Chondrocyte (in vitro differentiated cells): ENCODE measurements at regions not wholly inside any gene's neighbourhood (a gene's known extent, or its start where the extent isn't known, plus 50 kb on each side); places are given as distances from the start of the nearest gene placed in this dataset.
A peak's percentile ranks its signal among the peaks of the same experiment; 100 is the strongest.

Source experiments
- DNase-seq: peaks from one replicate; pipeline ENCODE4 v3.0.0; 2021; ENCODE audit warnings: mixed read lengths, low spot score
- H3K27ac Mint-ChIP-seq: one replicate; pipeline ENCODE4 v1.8.0; 2021; ENCODE audit warnings: mild to moderate bottlenecking, moderate library complexity, mixed read lengths; ENCODE audit not compliant: unreplicated experiment
- H3K27me3 Mint-ChIP-seq: 2 replicates; pipeline ENCODE4 v1.8.0; 2021; ENCODE audit warnings: low read depth, mixed read lengths
- H3K36me3 Mint-ChIP-seq: 2 replicates; pipeline ENCODE4 v1.8.0; 2021; ENCODE audit warnings: low read depth, mixed read lengths
- H3K4me1 Mint-ChIP-seq: 2 replicates; pipeline ENCODE4 v1.8.0; 2021; ENCODE audit warnings: low read depth, mild to moderate bottlenecking, mixed read lengths
- H3K4me3 Mint-ChIP-seq: one replicate; pipeline ENCODE4 v1.8.0; 2021; ENCODE audit warnings: mild to moderate bottlenecking, moderate library complexity, mixed read lengths; ENCODE audit not compliant: unreplicated experiment
- H3K9me3 Mint-ChIP-seq: 2 replicates; pipeline ENCODE4 v1.8.0; 2021; ENCODE audit warnings: low read depth, mixed read lengths
- CTCF ChIP-seq: fragments of 200-600 bp; sonication (generic); IDR thresholded peaks from 2 replicates; pipeline ENCODE4 v1.5.0; 2021; ENCODE audit warnings: antibody characterized with exemption, mild to moderate bottlenecking, moderate library complexity

GRCh38 chr12:131347345-131347714 lies 363.6 kb upstream of the SFSWAP start:
- Mint-ChIP-seq H3K27ac (no peak overlapping the region), H3K4me1 (peaks cover 8% of the 10 kb centered on the region), H3K27me3 (peaks cover 12% of the 10 kb centered on the region), H3K9me3 (peaks cover 3% of the 10 kb centered on the region), H3K36me3 (no peaks in the 10 kb centered on the region), H3K4me3 (no peak overlapping the region)
- no peak for DNase-seq
- TF ChIP-seq CTCF, result no peak

GRCh38 chr12:131347732-131348131 lies 363.2 kb upstream of the SFSWAP start:
- Mint-ChIP-seq H3K27ac (no peak overlapping the region), H3K4me3 (no peak overlapping the region)

GRCh38 chr12:131348231-131348630 lies 362.7 kb upstream of the SFSWAP start:
- H3K9me3 Mint-ChIP-seq, result peaks cover 3% of the 10 kb centered on the region
- H3K27me3 Mint-ChIP-seq, result peaks cover 12% of the 10 kb centered on the region
- H3K4me3 Mint-ChIP-seq, result no peak overlapping the region
- H3K36me3 Mint-ChIP-seq, result no peaks in the 10 kb centered on the region
- no peak overlapping the region for H3K27ac Mint-ChIP-seq
- H3K4me1 Mint-ChIP-seq, result peaks cover 8% of the 10 kb centered on the region
- DNase-seq, result no peak
- no peak for TF ChIP-seq CTCF

More at GRCh38 chr12:131347732-131348131, 363.2 kb upstream of the SFSWAP start:
- H3K27me3 Mint-ChIP-seq, result peaks cover 12% of the 10 kb centered on the region
- TF ChIP-seq CTCF, result no peak
- peaks cover 8% of the 10 kb centered on the region for H3K4me1 Mint-ChIP-seq
- DNase-seq, result no peak
- peaks cover 3% of the 10 kb centered on the region for H3K9me3 Mint-ChIP-seq
- no peaks in the 10 kb centered on the region for H3K36me3 Mint-ChIP-seq

- Mint-ChIP-seq H3K27ac (no peak overlapping the region), H3K4me3 (no peak overlapping the region), H3K9me3 (peaks cover 3% of the 10 kb centered on the region), H3K36me3 (no peaks in the 10 kb centered on the region), H3K27me3 (peaks cover 12% of the 10 kb centered on the region), H3K4me1 (peaks cover 8% of the 10 kb centered on the region)
- DNase-seq, result no peak
- TF ChIP-seq CTCF, result peak; percentile 38
Measured at GRCh38 chr12:131348646-131349045, 362.2 kb upstream of the SFSWAP start.

GRCh38 chr12:131349397-131350127 lies 361.3 kb upstream of the SFSWAP start:
- H3K36me3 Mint-ChIP-seq, result no peaks in the 10 kb centered on the region
- TF ChIP-seq CTCF, result no peak
- H3K4me3 Mint-ChIP-seq, result no peak overlapping the region
- H3K9me3 Mint-ChIP-seq, result peaks cover 3% of the 10 kb centered on the region
- peaks cover 12% of the 10 kb centered on the region for H3K27me3 Mint-ChIP-seq
- H3K27ac Mint-ChIP-seq, result no peak overlapping the region
- peaks cover 8% of the 10 kb centered on the region for H3K4me1 Mint-ChIP-seq
- no peak for DNase-seq
